ENCODE measurements at regions not wholly inside any gene's neighbourhood (a gene's known extent, or its start where the extent isn't known, plus 50 kb on each side); places are given as distances from the start of the nearest gene placed in this dataset.
"Not testable (repeated sequence)": the region's sequence is repeated elsewhere in the genome, so short reads cannot be mapped to it uniquely, and the experiment has no call there.

DNA sequence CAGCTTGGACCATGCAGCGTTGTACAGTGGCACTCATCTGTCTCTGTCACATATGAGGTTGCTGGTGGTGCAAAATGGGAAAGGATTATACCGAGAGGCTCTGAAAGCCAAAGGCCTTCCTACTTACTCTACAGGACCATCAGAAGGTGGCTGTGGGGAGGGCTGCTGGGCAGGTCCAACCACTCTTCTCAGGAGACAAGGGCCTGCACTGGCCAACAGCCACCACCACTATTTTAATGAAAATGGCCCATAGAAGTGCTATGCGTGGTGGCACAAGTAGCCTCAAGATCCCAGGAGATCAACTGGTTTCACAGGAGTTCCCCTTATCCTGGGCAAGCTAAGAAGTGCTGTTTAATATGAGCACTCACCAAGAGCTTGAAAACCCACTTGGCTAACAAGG lies 52.3 kb downstream of the MRPL57 start:
- no peak for DNase-seq (ENCODE audit: low read depth in 2 of 2)

DNA sequence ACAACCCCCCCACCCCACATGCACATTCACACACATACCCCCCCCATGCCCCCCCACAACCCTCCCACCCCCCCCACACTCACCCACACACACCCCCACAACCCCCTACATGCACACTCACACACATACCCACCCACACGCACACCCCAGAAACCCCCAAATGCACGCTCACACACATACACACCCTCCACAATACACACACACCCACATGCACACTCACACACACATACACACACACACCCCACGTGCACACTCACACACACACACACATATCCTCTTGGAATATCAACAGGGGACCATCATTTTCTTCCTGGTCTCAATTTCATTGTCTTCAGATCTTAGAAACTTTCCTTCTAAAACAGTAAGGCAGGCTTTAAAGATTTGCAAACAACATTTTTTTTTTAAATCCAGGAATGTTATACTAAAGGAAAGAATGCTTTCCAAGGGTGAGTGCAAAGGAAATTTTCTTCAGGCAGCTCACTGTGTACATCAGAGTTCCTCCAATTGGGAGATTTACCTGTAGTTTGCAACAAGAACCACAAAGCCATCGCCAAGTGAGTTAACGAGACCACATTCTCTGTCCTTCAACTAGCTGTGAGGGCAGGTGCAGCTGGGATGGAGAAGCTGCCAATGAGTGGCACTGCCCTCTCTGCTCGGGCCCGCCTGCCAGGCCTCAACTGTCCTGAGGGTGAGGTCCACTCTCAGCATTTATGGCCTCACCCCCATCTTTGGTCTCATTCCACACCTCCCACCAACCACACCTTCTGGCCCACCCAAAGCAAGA lies 53.0 kb downstream of the MRPL57 start:
- DNase-seq (ENCODE audit: low read depth in 2 of 2): no peak

DNA sequence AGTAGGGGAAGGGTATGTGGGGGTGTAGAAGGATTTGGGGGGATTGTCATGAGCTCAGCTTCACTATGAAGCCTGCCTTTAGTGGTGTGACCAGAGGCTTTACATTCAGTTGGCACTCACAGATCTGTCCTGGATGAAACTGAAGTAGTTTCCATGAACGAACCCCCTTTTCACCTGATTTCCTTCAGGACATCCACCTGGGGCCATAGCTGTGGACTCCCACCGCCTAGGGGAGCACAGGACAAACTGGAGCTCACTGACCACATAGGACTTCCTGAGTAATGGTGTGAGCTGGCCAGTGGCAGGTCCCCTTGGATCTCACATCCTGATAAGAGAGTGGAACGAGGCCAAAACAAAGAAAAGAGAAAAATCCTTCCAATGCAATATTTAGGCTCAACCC lies 54.1 kb downstream of the MRPL57 start:
- DNase-seq (ENCODE audit: low read depth in 2 of 2): no peak

DNA sequence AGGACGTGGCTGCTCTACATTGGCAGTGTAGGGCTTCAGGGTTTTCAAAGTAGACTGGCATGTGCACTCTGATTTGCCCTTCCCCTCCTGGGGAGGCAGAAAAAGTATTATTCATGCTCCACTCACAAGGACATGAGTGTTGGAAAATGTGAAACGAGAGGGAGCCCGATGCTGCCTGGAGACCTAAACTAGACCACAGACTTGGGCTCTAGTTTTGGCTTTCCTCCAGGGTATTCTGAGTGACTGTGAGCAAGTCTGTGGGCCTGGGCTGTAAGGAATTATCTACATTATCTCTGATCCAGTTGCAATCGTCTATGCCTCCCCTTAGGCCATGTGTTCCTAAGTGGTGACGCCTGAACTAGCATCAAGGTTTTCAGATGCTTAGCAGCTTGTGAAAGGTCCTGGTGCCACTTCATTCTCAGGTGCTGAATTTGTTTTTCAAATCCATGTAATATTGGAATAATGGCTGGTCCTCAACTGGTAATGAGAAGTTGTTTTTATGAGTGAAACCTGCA lies 55.0 kb downstream of the MRPL57 start:
- no peak for DNase-seq (ENCODE audit: low read depth in 2 of 2)

DNA sequence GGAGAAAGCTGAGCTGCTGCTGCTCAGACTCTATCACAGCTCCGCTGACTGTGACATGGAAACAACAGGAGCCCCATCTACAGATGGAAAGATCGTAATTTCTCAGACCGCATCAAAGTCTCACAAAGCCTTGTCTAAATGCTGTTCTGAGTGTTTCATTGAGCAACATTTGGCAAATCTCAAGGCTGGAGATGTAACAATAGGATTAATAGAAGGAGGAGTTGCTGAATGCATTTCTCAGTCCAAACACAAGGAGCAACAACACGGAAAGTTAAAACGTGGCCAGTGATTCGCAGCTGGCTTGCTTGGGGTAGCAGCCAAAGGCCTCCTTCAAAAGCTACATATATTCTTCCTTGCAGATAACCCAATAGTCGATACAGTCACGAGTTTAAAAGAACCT lies 55.7 kb downstream of the MRPL57 start:
- no peak for DNase-seq (ENCODE audit: low read depth in 2 of 2)

DNA sequence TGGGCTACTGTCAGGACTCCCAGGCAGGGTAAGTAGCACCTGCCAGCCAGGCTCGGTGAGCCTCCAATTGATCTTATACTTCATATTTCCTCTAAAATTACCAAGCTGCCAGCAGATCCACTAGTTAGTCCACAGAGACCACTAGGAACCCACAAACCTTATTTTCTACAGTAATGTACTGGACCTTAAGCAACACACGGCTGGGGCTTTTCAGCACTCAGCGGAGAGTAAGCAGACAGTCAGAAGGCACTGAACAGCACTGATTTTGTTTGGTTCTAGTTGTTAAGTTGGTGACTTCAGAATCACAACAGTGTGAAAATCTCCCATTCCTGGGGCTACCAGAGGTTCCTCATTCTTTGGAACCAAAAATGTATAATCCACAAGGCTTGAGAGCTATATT lies 56.1 kb downstream of the MRPL57 start:
- DNase-seq (ENCODE audit: low read depth in 2 of 2): no peak

DNA sequence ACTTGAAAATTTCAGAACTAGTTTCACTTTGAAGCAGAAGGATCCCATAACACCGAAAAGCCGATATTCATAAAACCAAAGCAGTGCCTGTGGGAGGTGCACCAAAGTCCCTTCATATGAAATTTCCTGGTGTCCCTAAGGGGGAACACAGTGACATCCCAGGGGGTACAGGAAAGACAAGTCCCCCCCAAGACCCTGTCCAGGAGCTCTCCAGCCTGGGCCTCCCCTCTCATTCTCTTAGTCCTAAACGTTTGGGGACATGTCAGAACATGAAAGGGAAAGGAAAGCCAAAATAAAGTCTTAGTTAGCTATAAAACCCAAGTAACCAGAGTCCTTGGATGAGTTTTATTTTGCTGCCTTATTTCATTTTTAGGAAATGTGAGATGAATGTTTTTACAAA lies 56.6 kb downstream of the MRPL57 start:
- no peak for DNase-seq (ENCODE audit: low read depth in 2 of 2)

DNA sequence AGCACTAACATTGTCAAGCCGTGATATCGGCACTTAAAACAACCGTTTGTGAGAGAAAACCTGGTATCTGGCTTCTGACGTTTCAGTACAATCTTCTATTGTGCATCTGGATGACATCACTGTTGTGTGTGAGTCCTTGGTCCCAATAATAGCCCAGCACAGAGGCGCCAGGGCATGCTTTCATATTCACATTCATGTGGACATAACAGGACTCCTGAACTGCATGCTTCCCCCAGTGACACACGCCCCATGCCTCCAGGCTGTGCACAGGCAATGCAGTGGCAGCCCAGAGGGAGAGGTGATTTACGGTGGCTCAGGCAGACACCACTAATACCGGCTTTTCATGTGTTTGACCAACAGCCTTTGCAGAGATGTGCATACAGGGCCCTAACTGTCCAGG lies 58.1 kb downstream of the MRPL57 start:
- DNase-seq (ENCODE audit: low read depth in 2 of 2): no peak

DNA sequence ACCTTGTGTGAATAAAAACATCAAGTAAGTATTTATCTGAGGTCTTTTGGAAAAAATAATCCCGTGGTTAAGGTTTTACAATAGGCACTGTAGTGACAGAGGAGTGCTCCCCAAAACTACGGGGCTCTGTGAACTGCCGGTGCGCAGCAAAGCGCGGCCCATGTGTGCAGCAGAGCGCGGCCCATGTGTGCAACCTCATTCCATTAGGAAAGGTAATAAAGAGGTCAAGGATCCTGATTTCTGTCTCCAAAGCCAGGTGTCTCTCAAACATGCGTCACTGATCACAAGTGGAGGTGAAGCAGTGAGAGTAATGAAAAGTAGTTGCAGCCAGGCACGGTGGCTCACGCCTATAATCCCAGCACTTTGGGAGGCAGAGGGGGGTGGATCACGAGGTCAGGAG lies 58.7 kb downstream of the MRPL57 start:
- no peak for DNase-seq (ENCODE audit: low read depth in 2 of 2)

DNA sequence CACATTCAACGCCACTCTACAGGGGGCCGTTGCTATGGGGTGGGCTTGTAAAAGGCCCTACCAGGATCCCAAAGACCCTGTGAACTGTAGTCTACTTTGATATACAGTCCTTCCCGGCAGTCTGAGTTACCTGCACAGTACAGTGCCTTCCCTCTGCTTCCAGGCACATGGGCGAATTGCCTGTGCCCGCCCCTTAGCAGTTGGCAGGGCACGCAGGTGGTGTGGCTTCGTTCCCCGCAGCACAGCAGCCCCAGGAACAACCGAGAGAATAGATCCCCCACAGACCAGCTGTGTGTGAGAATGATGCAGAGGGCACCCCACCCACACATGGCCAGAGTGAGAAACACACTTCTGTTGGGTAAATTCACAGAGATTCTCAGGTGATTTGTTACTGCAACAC lies 60.6 kb downstream of the MRPL57 start:
- DNase-seq (ENCODE audit: low read depth in 2 of 2): no peak

DNA sequence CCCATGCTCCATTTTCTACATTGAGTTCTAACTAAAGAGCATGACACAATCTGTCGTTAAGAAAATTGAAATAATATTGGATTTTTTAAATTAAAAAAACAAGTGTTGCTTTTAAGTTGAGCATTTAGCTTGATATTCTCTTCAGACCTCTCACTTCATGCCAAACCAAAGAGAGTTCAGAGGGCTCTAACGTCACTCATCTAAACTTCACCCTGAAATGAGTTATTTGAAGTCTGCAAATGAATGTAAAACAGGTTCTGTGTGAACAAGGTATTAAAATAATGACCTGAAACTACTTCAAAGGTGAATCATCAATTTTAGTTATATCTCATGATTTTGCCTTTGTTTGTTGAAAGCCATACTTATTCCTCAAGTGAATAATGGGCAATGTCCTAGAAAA lies 61.8 kb downstream of the MRPL57 start:
- DNase-seq (ENCODE audit: low read depth in 2 of 2): no peak

DNA sequence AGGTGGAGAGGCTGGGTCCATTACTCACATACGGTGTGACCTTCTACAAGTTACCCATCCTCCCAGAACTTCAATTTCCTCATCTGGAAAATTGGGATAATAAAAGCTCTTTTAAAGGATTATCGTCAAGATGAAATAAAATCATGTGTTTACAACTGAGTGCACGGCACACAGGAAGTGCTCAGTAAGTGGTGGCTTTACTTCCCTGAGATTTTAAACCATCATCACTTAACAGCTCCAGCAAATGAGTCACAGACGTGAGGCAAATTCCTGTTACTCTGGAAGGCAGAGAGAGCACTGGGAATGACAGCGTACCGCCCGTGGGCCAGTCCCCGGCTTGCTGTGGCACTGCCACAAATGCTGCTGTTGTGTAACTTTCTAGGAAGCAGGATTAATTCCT lies 64.1 kb downstream of the MRPL57 start:
- DNase-seq (ENCODE audit: low read depth in 2 of 2): no peak

DNA sequence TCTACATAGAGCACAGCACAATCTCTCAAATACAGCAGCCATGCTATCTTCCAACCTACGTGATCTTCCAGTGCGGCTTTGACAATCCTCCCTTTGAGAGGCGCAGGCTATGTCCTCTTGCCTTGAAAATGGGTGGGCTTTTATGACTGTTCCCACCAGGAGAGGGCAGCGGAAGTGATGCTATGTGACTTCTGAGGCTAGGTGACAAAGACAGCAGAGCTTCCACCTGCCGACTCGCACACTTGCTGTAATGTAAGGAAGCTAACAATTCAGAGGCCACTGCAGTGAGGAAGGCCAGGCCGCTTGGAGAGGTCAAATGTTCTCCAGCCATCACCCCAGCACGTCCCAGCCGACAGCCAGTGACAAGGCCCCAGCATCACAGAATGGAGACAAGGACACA lies 65.8 kb downstream of the MRPL57 start:
- no peak for DNase-seq (ENCODE audit: low read depth in 2 of 2)

DNA sequence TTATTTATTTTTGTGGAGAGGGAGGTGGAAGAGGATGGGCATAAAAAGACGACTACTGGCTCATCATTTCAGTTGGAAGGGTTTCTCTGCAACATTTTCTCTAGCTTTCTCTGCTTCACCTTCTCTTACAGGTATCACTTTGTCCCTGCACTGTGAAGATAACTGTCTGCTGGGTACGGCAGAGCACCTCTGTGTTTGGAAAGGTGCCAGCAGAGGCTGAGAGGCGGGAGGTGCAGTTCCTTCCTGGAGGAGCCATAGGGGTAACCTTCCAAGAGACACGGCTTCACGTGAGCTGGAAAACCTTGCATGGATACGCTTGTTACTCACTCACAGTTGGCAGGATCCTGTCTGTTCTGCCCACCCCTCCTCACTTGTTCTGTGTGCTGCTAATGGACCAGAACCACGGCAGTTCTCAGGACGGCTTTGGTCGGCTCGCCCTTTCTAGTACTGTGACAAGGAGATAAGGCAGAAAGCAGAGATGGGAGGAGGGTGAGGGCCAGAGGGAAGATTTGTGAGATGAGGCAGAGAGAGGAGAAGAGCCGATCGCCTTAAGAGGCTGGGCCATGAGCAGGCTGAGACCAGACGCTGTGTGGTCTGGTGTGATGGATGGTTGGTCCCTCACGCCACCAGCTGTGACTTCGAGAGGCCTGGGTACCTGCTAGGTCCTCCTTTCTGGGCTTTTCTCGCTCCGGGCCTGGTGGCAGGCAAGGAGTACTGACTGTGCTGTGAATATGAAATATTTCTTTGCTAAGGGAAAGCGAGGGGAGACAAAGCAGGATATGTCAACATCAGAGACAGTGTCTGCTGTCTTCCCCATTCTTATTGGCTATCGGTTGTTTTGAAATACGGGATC lies 66.8 kb downstream of the MRPL57 start:
- no peak for DNase-seq (ENCODE audit: low read depth in 2 of 2)

DNA sequence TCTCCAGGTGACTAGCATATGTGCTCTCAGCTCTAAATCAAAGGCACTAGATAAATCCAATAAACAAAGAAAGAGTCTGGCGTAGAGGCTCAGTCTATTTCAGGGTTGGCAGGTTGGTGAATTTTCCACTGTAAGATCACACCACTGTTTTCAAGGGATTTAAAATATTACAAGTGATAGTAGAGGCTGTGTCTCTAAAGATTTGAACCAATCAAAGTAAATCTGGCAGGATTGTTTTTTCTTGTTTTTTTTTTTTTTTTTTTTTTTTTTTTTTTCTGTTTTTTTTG lies 67.4 kb downstream of the MRPL57 start:
- DNase-seq (ENCODE audit: low read depth in 2 of 2): not testable (repeated sequence)

DNA sequence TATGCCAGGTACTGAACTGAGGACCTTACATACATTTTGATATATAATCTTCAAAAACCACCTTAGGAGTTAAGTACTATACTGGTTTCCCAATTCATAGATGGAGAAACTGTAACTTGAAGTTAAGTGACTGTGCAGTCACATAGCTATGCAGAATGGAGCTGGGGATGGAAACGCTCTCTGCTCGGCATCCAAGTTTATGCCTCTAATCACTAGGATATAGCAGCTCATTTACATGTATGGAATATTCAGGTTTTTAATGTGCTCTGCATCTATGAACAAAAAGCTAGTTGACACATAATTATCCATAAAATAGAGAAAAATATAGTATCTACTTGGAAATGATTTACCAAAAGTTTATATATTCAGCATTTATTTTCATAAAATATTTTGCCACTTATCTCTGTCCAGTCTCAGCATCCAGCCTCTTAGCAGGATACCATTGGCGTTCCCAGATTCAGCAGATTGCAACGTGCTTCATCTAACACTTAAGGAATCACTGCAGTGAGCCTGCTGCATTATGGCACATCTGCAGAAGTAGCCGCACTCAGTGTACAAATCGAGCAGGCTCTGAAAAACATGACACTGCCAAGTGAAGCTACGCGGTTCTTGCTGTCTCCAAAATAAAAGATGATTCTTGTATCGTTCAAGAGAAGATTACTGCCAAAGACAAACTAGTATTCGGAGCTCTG lies 70.4 kb downstream of the MRPL57 start:
- DNase-seq (ENCODE audit: low read depth in 2 of 2): no peak

DNA sequence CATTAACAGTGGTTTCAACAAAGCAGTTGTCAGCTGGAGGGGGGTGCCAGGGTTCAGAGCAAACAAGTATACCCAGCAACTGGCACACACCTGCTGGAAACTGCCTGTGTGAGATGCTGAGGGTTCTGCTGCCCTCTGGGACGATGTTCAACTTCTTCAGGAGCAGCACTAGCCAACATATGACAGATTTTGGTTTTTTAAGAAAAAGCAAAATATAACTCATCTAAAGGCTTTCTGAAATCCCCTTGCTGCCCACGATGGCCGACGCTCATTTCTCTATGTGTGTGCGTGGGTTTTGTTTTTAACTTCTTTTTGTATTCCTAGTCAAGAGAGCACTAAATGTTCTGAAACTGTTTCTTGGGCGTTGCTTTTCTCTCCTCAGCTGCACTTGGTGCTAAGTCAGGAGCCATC lies 79.9 kb downstream of the MRPL57 start:
- no peak for DNase-seq (ENCODE audit: low read depth in 2 of 2)

DNA sequence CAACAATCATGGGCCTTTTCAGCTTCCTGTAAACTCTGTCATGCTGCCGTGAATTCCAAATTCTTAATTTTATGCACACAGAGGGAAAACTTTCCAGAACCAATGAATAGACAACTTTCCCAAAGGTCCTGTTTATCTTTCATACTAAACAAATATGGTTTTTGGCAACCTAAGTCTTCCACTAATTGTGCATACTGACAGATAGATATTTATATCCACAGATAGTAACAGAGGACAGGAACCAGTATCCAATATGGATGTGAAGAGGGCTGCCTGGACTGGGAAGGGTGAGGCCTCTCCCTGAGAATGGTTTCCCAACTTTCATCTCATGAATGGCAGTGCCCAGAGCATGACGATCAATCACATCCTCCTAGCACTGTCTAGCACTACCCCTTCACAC lies 80.4 kb downstream of the MRPL57 start:
- no peak for DNase-seq (ENCODE audit: low read depth in 2 of 2)

DNA sequence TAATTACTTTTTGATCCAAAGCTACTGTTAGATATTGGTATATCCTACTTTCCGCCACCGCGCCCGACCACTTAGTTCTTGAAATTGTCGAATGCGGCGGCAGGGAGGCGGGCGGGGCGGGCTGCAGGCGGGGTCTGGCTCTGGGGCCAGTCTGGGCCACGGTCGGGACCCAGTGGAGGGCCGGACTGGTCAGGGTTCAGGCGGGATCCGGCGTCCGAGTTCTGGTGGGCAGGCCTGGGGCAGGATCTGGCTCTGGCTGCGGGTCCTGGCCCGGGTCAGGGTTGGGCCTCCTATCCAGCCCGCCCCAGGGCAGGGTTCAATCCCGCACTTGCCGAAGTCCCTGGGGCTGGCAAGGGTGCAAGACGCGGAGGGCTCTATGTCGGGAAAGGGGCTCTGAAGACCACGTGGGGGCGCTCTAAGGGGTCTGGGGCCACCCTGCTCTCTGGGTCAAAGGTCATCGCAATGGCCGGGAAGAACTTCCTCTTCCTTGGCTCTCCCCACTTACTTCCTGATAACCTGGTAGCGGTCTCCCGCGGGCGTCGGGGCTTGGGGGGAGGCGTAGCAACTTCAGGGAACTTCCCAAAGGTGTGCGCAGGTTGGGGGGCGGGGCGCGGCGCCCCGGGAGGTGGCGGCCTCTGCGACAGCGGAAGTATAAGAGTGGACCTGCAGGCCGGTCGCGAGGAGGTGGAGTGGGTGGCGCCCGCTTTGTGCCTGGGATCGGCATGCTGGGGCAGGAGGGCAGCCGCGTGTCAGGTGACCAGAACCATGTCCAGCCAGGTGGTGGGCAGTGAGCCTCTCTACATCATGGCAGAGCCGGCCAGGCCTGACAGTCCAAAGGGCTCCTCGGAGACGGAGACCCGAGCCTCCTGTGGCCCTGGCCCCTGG lies 83.4 kb downstream of the MRPL57 start:
- DNase-seq (ENCODE audit: low read depth in 2 of 2): no peak

DNA sequence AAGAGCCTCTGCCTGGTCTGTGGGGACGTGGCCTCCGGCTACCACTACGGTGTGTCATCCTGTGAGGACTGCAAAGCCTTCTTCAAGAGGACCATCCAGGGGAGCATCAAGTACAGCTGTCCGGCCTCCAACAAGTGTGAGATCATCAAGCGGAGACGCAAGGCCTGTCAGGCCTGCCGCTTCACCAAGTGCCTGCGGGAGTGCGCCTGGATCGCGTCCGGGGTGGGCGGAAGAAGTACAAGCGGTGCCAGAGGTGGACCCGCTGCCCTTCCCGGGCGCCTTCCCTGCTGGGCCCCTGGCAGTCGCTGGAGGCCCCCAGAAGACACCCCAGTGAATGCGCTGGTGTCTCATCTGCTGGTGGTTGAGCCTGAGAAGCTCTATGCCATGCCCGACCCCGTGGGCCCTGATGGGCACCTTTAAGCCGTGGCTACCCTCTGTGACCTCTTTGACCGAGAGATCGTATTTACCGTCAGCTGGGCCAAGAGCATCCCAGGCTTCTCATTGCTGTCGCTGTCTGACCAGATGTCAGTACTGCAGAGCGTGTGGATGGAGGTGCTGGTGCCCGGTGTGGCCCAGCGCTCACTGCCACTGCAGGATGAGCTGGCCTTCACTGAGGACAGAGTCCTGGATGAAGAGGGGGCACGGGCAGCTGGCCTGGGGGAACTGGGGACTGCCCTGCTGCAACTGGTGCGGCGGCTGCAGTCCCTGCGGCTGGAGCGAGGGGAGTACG lies 84.3 kb downstream of the MRPL57 start:
- DNase-seq (ENCODE audit: low read depth in 2 of 2): not testable (repeated sequence)
